ENCODE measurements at regions not wholly inside any gene's neighbourhood (a gene's known extent, or its start where the extent isn't known, plus 50 kb on each side); places are given as distances from the start of the nearest gene placed in this dataset.
"Not testable (repeated sequence)": the region's sequence is repeated elsewhere in the genome, so short reads cannot be mapped to it uniquely, and the experiment has no call there.

DNA sequence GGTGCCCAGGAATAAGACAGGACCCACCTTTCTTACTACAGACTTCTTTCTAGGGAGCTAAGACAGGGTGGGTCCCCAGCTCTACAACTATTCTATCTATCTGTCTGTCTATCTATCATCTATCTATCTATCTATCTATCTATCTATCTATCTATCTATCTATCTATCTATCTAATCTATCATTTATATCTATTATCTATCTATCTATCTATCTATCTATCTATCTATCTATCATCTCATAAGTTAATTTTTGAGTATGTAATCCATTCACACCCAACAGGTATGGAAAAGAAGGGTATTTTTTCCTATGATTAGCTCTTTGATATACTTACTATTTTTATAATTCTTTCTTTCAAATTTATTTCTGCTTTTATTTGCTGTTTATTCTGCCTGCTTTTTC, 55.9 kb downstream of the BAMBI start:
- DNase-seq, result no peak

DNA sequence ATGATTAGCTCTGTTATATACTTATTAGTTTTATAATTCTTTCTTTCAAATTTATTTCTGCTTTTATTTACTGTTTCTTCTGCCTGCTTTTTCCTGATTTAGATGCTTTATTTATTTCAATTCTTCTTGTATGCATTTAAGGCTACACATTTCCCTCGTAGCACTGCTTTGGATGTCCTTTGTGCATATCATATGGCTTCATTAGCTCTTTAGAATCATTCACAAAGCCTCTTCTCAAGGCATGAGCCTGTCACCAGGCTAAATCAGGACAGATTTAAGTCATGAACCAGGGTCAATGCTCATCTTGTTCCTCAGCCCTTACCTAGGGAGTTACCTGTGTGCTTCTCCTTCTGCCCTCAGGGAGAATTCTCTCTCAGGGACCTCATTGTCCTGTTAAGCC, 56.3 kb downstream of the BAMBI start:
- DNase-seq, result no peak

DNA sequence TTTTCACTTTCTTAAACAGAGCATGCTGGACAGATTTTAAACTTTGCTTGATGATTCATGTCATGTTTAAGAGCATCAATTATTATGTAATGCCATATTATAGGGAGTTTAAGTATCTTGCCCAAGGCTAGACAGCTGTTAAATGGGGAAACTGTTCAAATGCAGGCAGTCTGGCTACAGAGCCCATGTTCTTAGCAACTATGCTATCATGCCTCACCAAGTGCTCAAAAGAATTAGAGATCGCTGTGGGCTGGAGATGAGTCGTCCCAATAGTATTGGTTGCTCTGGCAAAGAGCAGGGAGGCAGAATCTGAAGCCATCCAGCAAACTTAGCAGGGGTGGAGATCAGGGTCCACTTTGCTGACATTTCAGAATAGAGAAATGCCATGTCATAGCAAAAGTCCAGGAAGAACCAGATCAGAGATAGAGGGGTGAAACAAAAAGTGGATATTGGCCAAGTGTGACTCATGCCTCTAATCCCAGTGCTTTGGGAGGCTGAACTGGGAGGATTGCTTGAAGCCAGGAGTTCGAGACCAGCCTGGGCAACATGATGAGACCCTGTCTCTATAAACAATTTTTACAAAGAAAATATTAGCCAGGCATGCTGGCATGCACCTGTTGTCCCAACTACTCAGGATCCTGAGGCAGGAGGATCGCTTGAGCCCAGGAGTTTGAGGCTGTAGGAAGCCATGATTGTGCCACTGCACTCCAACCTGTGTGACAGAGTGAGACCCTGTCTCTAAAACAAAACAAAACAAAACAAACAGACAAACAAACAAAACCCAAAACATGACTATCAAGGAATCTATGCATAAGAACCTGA, 57.8 kb downstream of the BAMBI start:
- DNase-seq, result no peak

DNA sequence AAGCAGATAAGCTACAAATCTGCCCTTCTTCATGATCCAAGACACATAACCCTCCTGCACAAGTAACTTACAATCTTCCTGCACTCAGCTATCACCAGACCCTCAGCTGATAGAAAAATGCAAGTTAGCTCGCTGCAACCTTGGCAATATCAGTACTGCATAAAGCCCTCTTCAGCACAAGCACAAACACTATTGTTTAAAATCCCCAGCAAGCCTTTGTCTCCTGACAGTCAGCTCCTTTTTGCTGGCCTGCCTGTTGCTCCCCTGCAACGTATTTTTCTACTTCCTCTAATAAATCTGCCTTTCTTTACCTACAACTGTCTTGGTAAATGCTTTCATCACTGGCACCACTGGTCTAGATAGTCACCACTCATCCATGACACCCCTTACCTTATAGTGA, 59.8 kb downstream of the BAMBI start:
- no peak for DNase-seq

DNA sequence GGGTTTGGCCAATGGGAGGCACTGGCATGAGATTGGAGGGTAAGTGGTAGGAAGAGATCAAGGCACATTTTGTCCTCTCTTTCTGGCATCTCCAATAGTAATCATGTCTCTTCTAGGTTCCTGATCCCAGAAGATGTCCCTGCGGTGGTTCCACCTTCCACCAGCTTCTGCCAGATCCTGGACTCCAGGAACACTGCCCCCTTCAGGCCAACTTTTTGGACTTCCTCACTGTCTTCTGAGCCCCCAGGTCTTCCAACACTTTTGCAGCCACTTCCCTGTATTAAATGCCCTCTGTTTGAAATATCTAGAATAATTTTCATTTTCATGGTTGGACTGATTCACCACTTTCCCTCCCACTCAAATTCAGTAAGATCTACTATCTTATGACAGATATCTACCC, 60.9 kb downstream of the BAMBI start:
- no peak for DNase-seq

DNA sequence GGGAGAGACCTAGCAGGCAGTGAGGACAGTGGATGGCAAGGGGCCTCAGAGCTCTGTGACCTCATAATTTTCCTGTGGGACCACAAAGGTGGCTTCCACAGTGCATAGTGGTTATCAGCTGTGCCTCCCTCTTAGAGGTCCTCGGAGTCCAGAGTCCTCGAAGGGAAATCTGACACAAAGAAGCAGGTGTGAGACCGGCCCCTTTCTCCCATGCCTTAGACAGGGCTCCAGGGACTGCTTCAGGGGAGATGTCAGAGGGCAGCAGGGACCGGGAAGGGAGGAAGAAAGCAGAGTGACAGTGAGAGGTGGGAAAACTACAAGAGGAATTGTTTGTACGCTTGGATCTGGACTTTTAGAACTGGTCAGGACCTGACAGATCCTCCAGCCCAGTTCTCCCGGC, 66.3 kb downstream of the BAMBI start:
- DNase-seq, result no peak

DNA sequence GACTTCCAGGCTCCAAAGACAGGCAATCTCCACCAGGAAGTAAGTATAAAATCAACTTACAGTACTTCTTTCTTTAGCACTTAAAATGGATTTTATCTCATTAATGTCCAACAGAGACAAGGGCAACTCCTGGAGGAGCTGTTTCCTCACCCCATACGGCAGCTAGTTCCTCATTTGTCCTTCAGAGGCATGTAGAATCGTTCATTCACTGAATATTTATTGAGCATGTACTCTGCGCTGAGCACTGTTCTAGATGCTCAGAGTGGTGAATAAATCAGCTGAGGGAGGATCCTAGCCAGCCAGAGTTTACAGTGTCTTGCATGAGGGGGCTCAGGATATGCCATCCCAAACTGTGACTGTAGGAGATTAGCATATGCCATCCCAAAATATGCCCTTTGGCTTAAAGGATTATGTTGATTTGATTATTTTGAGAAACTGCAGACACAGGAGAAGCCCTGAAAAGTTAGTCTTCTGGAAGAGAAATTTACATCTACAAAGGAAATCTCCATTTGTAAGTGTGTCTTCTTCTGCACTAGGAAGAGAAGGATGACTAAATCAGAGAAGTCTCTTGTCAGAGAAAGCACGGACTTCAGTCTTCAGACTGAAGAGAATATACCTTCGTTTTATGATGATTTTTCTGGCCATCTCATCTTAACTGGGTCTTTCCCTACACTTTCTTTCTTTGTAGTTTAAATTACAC, 66.9 kb downstream of the BAMBI start:
- no peak for DNase-seq

DNA sequence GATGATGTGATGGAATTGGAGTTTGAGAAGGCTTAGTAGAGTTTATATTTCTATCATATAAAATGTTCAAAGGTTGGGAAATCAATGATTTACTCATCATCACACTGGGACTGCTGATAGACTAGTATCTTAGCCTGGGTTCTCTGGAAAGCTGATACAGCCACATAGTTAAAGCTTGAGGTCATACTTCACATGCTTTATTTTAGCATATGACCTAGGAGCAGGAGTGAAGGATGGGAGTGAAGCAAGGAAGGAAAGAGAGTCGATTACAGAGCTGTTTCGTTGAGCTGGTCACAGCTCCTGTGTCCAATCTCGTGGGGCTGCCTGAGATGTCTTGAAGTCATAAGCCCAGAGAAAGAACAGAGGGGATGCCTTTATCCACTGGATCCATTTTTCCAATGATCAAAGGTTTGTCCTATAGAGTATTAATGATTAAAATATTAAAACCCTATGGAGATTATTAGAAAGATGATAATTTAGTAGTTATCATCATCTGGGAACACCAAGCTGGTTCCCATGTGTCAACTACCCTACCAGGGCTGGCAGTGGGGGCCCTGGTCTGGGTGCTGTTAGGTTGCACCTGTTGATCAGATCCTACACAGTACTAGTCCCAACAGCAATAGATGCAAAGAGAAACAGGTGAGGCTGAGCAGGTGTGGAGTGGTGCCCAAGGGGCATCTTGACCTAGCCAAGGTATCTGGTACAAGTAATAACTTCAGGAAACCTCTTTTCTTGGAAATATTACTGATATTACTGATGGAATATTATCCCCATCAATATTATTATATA, 77.8 kb downstream of the BAMBI start:
- no peak for DNase-seq

DNA sequence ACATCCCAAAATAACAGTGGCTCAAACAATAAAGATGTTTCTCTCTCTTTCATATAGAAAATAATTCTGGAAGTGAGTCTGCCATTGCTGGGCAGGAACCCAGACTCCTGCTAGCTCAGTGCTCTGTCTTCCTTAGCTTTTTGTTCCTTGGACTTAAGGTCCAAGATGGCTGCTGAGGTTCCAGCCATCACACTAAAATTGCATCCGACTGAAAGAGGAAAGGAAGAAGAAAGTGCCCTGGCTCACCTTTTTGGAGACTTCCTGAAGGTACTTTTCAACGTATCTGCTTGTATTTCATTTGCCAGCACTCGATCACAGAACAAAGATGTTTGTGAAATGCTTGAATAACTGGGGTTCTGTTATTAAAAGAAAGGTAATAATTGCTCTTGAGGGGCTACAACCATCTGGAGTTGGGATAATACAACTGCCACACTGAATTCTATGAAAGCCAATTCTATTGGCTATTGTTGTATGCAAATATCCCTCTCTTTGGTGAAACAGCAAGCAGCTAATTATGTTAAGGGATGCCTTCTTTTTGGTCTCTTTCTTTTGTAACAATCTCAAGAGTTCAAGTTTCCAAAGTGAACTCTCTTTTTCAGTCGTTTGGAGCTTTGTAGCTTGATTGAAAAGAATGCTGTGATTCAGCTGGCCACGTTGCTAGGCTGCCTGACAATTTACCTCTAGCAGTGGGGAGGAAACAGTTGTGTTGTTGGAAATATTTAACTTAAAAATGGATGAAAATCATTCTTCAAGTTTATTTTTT, 83.9 kb downstream of the BAMBI start:
- no peak for DNase-seq

DNA sequence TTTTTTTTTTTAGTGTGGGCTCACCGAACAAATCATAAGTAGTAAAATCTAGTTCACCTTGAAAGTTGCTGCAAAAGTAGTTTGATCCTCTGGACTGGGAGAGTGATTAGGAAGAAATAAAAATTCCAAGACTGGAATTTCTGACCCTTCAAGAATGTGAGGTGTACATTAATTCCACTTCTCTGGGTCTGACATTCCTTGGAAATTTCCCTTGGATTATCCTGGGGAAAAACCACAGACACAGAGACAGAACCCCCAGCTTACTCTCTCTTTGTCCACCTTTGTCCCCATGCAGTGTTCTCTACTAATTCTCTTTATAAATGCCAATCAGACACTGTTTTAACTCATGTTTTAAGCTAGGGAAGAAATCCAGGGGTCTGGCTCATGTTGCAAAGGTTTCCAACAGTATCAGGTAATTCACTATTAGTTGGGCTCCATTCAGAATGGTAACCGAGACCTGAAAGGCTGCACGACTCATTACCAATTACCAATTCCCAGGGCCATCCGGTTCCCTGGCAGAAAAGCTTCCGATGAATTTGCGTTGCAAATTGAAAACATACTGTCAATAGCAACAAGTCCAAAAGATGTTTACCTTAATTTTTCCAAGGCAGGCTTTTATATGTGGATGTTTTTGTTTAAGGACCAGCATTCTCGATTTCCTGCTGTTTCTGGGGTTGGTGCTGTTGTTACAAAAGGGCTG, 86.3 kb downstream of the BAMBI start:
- no peak for DNase-seq

DNA sequence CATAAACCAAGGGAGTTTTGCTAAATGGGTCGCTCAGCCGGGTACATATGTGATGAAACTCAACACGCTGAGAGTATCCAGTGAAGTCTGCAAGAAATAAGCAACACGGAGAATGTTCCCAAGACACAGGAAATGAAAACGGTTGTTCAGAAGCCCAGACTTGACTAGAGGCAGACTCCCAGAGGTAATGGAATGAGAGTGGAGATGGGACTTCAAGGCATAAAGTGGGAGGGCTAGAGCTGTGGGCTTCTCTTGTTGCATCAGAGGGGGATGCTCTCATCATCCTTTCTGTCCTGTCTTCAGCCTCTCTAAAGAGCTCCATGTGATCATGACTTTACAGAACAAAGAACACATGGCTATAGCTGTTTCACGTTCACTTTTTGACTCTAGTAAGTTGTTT, 88.3 kb downstream of the BAMBI start:
- DNase-seq, result no peak

DNA sequence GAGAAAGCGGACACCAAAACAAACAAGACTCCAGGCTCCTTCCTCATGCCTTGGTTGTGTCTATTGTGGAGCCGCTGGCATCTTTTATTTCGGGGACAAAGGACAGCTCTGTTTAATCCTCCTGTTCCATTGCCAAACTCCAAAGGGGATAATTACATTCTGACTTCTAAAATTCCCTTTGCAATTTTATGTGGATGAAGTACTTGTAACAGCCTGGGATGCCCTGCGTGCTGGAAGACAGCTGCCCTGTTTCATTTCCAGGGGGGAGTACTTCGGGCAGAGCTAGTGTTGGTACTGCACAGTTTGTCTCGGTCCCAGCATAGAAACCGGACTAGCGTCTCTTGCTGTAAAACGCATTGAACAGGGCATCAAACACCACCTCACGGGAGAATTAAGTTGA, 90.9 kb downstream of the BAMBI start:
- no peak for DNase-seq

DNA sequence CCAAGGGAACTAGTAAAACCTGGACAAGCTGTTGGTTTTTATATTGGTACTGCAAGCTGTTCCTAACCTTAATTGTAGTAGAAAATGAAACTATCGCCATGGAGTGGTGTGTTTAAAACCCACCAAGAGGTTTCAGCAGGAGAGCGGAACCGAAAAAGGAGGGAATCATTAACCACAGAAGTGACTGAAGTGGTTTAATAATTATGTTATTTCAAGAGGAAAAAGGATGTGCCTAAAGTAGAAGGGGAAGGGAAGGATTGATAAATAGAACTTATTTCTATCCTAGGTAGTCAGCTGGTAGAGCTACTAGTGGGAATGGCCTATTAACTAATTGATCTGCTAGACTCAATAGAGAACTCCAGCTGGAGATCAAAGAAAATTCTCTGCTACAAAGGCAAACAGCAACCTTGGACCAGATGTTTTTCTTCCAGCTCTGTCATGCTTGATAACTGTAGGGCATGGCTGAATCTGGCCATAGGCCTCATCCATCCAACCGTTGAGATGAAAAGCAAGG, 91.8 kb downstream of the BAMBI start:
- DNase-seq, result no peak

DNA sequence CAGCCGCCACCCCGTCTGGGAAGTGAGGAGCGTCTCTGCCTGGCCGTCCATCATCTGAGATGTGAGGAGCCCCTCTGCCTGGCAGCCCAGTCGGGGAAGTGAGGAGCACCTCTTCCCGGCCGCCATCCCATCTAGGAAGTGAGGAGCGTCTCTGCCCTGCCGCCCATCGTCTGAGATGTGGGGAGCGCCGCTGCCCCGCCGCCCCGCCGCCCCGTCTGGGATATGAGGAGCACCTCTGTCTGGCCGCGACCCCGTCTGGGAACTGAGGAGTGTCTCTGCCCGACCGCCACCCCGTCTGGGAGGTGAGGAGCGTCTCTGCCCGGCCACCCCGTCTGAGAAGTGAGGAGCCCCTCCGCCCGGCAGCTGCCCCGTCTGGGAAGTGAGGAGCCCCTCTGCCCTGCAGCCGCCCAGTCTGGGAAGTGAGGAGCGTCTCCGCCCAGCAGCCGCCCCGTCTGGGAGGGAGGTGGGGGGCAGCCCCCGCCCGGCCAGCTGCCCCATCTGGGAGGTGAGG, 94.3 kb downstream of the BAMBI start:
- not testable (repeated sequence) for DNase-seq

DNA sequence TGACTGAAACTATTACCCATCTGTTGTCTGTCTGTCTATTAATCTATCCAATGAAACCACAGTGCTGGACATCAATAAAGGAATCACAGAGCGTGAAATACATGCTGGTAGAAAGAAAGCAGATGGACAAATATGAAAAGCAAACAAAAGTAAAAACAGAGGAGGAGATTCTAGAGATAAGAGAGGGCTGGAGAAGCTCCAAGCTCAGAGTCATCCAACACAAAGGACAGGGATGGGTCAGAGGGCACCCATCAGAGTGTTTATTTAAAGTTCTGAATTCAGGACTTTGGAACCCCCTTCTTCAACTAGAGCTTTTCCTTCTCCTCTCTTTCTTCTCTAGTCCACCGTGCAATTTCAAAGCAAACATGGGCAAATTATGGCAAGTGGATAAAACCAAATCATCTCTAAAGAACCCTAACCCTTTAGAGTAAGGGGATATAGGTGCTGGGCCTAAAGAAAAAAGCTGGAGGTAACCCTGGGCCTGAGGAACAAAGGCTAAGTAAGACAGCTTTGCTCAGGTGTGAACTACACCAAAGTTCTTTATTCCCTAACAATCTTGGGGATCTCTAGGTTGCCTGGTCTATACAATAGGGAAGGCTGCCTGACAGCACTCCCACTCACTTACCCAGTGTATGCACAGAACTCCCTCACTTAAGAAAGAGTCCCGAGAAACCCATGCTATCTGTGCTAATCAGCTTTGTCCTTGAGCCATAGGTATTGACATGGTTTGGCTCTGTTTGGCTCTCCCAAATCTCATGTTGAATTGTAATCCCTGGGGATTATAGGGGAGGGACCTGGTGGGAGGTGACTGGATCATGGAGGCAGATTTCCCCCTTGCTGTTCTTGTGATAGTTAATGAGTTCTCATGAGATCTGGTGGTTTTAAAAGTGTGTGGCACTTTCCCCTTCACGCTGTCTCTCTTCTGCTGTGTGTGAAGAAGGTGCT, 97.0 kb downstream of the BAMBI start:
- no peak for DNase-seq

DNA sequence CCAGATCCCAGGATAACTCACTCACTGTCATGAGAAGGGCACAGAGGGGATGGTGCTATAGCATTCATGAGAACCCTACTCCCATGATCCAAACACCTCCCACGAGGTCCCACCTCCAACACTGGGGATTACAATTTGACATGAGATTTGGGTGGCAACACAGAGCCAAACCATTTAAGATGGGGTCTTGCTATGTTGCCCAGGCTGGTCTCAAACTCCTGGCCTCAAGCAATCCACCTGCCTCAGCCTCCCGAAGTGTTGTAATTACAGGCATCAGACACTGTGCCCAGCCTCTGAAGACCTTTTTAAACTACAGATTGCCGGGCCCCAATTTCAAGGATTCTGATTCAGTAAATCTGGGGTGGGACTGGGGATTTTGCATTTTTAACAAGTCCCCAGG, 98.5 kb downstream of the BAMBI start:
- no peak for DNase-seq

DNA sequence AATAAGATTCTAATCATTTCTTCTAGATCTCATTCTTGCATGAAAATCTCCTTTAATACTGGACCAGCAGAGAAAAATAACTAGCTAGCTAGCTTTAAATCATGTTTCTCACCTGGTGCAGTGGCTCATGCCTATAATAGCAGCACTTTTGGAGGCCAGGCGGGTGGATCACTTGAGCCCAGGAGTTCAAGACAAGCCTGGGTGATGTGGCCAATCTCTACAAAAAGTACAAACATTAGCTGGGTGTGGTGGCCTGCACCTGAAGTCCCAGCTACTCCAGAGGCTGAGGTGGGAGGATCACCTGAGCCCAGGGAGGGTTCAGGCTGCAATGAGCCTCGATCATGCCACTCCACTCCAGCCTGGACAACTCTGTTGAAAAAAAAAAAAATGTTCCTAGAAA, 99.2 kb downstream of the BAMBI start:
- DNase-seq, result no peak

DNA sequence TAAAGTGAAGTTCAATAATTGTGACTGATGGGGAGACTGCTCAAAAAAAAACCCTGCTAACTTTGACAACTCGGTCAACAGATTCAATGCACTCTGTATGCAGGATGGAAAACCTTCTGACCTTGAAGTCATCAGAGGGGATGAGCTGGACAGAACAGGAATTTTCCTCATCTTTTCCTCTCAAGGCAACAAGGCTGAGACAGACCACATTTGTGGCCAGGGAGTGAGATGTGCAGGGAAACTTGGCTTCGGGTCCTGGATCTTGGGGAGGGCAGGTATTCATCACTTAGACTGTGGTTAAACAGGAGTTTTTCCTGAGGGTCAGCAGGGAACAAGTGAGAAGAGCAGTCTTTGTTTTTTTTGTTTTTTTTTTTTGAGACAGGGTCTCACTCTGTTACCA, 100.6 kb downstream of the BAMBI start:
- DNase-seq, result no peak

DNA sequence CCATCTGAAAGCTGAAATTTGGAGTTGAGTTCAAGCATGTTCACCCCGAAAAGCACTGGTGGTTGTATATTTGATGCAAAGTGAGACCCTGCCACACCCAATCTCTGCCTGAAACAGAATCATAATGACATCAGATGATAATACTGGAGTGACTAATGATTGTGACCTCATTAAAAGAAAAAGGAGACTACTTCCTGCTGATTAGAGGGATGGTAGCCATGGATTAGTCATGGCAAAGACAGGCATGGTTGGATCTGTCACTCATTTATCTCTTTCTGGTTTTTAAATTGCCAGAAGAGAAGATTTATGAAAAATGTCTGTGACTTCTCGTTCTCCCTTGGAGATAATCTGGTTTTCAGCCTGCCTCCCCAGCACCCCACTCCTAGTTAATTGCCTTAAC, 101.2 kb downstream of the BAMBI start:
- no peak for DNase-seq

DNA sequence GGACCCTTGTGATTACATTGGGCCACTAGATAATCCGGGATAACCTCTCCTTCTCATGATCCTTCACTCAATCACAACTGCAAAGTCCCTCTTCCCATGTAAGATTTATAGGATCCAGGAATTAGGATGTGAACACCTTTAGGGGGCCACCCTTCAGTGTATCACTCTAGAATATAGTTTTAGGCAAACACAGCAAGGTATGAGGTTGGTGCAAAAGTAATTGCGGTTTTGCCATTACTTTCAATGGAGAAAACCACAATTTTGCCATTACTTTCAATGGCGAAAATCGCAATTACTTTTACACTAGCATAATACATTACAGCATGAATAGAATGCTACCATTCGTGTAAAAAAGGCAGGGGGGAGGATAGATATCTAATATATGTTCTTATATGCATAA, 104.0 kb downstream of the BAMBI start:
- no peak for DNase-seq

DNA sequence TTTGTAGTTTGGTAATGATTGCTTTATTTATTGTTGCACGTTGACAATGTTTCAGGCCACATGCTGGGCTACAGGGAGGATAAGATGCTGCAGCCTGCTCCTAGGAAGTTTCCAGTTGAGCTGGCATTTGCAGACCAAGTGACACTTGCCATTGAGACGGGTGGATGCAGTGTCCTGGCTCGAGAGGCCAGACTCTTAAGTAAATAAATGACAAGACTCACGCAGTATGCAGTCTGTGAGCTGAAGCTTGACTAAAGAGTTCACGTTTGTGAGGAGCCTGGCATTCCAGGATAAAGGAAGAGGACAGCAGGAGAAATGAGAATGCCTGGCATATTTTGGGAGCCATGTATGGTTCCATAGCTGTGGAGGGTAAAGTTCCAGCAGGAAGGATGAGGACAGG, 105.8 kb downstream of the BAMBI start:
- DNase-seq, result no peak
